OCI-LY7 (cell line): ENCODE measurements at regions not wholly inside any gene's neighbourhood (a gene's known extent, or its start where the extent isn't known, plus 50 kb on each side); places are given as distances from the start of the nearest gene placed in this dataset.

Experiments
- BruUV-seq: library from RNA; stranded (reverse); fragments of 400-500 nt; replicated peaks from 2 replicates; lab custom pipeline; 2021; lab: Mats Ljungman, UMichigan
- CTCF ChIA-PET: fragments of 300-600 bp; sonication (Branson Sonifier 250); formaldehyde crosslinking; loops from one replicate; lab custom pipeline; 2022; ENCODE audit warnings: antibody characterized with exemption; ENCODE audit not compliant: unreplicated experiment; lab: Charles Lee
- POLR2A ChIA-PET: fragments of 300-600 bp; sonication (Branson Sonifier 250); formaldehyde crosslinking; loops from one replicate; lab custom pipeline; 2022; ENCODE audit warnings: antibody characterized with exemption; lab: Charles Lee
- DNase-seq: peaks from one replicate; pipeline ENCODE4 v3.0.0-alpha.2; 2015; ENCODE audit warnings: low spot score
- H2AFZ ChIP-seq: fragments of 200-600 bp; sonication (generic), shearing (Covaris generic); 2 replicates; pipeline ENCODE4 v1.6.1; 2014; ENCODE audit warnings: mild to moderate bottlenecking, antibody characterized with exemption, low read length, moderate library complexity
- H3K27ac ChIP-seq: fragments of 200-600 bp; sonication (generic); 2 replicates; pipeline ENCODE4 v1.5.1; 2014; ENCODE audit warnings: mixed run types, low read depth, mild to moderate bottlenecking, moderate library complexity, low read length, inconsistent platforms; ENCODE audit not compliant: poor library complexity, severe bottlenecking
- H3K36me3 ChIP-seq: fragments of 200-600 bp; sonication (generic); 2 replicates; pipeline ENCODE4 v1.6.1; 2014; ENCODE audit warnings: mild to moderate bottlenecking, antibody characterized with exemption, low read length, moderate library complexity, mixed read lengths; ENCODE audit not compliant: insufficient read depth
- H3K4me1 ChIP-seq: fragments of 200-600 bp; sonication (generic); 2 replicates; pipeline ENCODE4 v1.5.1; 2014; ENCODE audit warnings: mild to moderate bottlenecking, low read length; ENCODE audit not compliant: insufficient read depth, poor library complexity, severe bottlenecking
- H3K4me2 ChIP-seq: fragments of 200-600 bp; sonication (generic); 2 replicates; pipeline ENCODE4 v1.6.1; 2014; ENCODE audit warnings: mild to moderate bottlenecking, low read length
- H3K4me3 ChIP-seq: fragments of 200-600 bp; sonication (generic); 2 replicates; pipeline ENCODE4 v1.5.1; 2014; ENCODE audit warnings: mild to moderate bottlenecking, low read depth, low read length; ENCODE audit not compliant: poor library complexity, severe bottlenecking
- H3K79me2 ChIP-seq: fragments of 200-600 bp; sonication (generic); 2 replicates; pipeline ENCODE4 v1.6.1; 2016; ENCODE audit warnings: low read depth, mild to moderate bottlenecking, low read length, moderate library complexity, mixed read lengths; ENCODE audit not compliant: insufficient read depth
- H3K9me2 ChIP-seq: fragments of 200-600 bp; sonication (generic); 2 replicates; pipeline ENCODE4 v1.6.1; 2016; ENCODE audit warnings: mild to moderate bottlenecking, low read length, mixed read lengths; ENCODE audit not compliant: insufficient read depth
- H3K9me3 ChIP-seq: fragments of 200-600 bp; sonication (generic); 2 replicates; pipeline ENCODE4 v1.6.1; 2014; ENCODE audit warnings: mild to moderate bottlenecking, mixed run types, low read length, mixed read lengths
- H4K20me1 ChIP-seq: fragments of 200-600 bp; sonication (generic); 2 replicates; pipeline ENCODE4 v1.6.1; 2014; ENCODE audit warnings: mild to moderate bottlenecking, antibody characterized with exemption, low read length, moderate library complexity, mixed read lengths; ENCODE audit not compliant: insufficient read depth
- CTCF ChIP-seq: fragments of 200-600 bp; sonication (generic); conservative IDR thresholded peaks from 2 replicates; pipeline ENCODE4 v1.5.1; 2014; ENCODE audit warnings: mild to moderate bottlenecking, antibody characterized with exemption, low read length, moderate library complexity, mixed read lengths
- EZH2phosphoT487 ChIP-seq: fragments of 200-600 bp; sonication (generic); IDR thresholded peaks from 2 replicates; pipeline ENCODE4 v1.6.1; 2018; ENCODE audit warnings: low read depth, borderline replicate concordance, mild to moderate bottlenecking, mixed run types, antibody characterized with exemption, low read length, moderate library complexity, mixed read lengths
- intact Hi-C: fragments of 100-400 bp; cut with micrococcal nuclease; formaldehyde crosslinking; loops from one replicate; pipeline ENCODE4 v1.10.0; 2022; ENCODE audit not compliant: unreplicated experiment

GRCh38 chr12:115771065-115771464, 506.4 kb downstream of the MED13L start:
- Histone ChIP-seq H3K36me3 (no peaks in the 10 kb centered on the region), H4K20me1 (no peaks in the 10 kb centered on the region), H3K27ac (no peak overlapping the region), H3K4me3 (no peak overlapping the region), H3K9me3 (no peaks in the 10 kb centered on the region), H3K4me1 (no peaks in the 10 kb centered on the region), H3K9me2 (no peaks in the 10 kb centered on the region), H2AFZ (no peak overlapping the region), H3K79me2 (no peaks in the 10 kb centered on the region), H3K4me2 (no peak overlapping the region)
- ChIA-PET CTCF (no interaction called here), POLR2A (no interaction called here)
- no peak for TF ChIP-seq CTCF
- TF ChIP-seq EZH2phosphoT487, result no peak
- BruUV-seq, result no TSS peak
- intact Hi-C loops, result no loop called here
- DNase-seq, result no peak

- no peak for DNase-seq
- Histone ChIP-seq H3K9me3 (no peaks in the 10 kb centered on the region), H3K36me3 (no peaks in the 10 kb centered on the region), H3K4me1 (no peaks in the 10 kb centered on the region), H4K20me1 (no peaks in the 10 kb centered on the region), H3K27ac (no peak overlapping the region), H3K4me2 (no peak overlapping the region), H3K4me3 (no peak overlapping the region), H3K79me2 (no peaks in the 10 kb centered on the region), H3K9me2 (no peaks in the 10 kb centered on the region), H2AFZ (no peak overlapping the region)
- ChIA-PET POLR2A (interaction anchor here (0.6 kb wide), 1 partner anchor 1062 kb away, joined by 3 read pairs; no protein-coding TSS in a partner anchor), CTCF (no interaction called here)
- intact Hi-C loops, result no loop called here
- no TSS peak for BruUV-seq
- TF ChIP-seq EZH2phosphoT487 (no peak), CTCF (no peak)
These were observed 506.9 kb downstream of the MED13L start for GRCh38 chr12:115770643-115771042.

GRCh38 chr12:115767916-115768315, 509.6 kb downstream of the MED13L start:
- BruUV-seq, result no TSS peak
- no peak overlapping the region for H3K27ac ChIP-seq
- no peaks in the 10 kb centered on the region for H4K20me1 ChIP-seq
- H3K36me3 ChIP-seq, result no peaks in the 10 kb centered on the region
- no peak overlapping the region for H3K4me2 ChIP-seq
- H3K9me2 ChIP-seq, result no peaks in the 10 kb centered on the region
- POLR2A ChIA-PET, result no interaction called here
- TF ChIP-seq EZH2phosphoT487, result no peak
- no peak for TF ChIP-seq CTCF
- H3K9me3 ChIP-seq, result no peaks in the 10 kb centered on the region
- no peak for DNase-seq
- no peak overlapping the region for H3K4me3 ChIP-seq
- H3K4me1 ChIP-seq, result no peaks in the 10 kb centered on the region
- H2AFZ ChIP-seq, result no peak overlapping the region
- intact Hi-C loops, result no loop called here
- H3K79me2 ChIP-seq, result no peaks in the 10 kb centered on the region
- CTCF ChIA-PET, result no interaction called here
